ENCODE measurements at regions not wholly inside any gene's neighbourhood (a gene's known extent, or its start where the extent isn't known, plus 50 kb on each side); places are given as distances from the start of the nearest gene placed in this dataset.

DNA sequence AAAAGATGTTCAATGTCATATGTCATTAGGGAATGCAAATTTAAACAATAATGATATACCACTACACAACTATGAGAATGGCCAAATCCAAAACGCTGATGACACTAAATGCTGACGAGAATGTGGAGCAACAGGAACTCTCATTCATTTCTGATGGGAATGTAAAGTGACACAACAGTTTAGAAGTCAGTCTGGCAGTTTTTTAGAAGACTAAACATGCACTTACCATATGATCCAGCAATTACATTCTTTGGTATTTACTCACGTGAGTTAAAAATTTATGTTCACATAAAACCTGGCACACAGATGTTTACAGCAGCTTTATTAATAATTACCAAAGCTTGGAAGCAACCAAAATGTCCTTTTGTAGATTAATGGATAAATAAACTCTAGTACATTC is 110.4 kb upstream of the C1orf21 start:
- no peak for DNase-seq (ENCODE audit: low spot score)

DNA sequence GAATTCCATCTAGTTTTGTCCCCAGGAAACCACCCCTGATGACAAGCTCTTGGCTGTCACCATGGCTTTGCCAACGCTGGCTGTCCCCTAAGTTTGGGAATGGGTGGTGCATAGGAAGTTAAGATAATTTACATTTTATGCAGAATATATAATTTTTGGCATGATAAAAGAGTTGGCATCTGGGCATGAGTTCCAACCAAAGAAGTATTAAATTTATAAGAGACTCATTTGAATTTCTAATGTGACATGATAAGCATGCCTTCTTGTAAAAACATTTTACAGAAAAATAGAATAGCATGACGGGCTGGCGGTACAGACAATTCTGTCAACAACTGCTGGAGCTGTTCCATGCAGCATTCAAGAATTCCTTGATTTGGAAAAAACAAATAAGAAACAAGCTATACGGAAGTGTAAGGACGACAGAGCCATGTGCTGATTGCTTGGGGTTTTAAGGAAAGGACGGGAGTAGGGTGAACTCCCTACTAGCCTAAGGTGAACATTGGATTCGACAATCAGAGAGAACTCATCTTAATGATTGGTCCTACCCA is 106.8 kb upstream of the C1orf21 start:
- no peak for DNase-seq (ENCODE audit: low spot score)

DNA sequence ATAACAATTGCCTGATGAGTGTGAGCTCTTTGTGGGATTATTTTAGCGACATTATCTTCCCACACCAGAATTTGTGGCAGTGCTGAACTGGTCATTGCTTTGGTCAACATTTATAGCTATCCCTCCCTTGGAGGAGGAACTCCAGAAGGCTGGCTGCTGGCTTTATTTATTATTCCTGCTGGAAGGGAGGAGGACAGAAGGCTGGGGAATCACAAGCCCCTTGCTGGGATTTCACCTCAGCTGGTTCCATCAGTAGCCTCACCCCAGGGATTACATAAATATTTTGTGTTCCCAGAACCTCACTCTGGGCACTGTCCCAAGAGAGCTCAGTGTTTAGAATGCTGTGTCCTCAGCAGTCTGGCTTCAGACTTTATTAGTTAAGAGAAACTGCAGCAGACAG is 102.8 kb upstream of the C1orf21 start:
- DNase-seq (ENCODE audit: low spot score) = peak; percentile 61

DNA sequence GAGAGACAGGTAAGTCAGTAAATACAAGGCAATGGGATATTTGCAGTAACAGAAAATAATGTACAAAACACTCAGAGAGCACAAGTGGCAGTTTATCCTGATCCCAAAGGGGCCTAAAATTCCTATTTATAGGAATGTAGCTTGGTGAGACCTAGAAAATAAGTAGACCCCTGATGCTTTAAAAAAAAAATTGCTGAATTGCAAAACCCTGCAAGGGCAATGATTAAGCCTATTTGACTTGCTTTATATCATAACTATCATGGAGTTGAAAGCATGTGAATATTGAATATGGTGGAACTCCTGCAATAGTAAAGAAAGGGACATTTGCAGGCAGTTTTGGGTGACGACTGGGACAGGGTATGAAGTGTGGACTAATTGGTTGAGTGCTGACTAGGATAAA is 101.9 kb upstream of the C1orf21 start:
- DNase-seq (ENCODE audit: low spot score) = no peak

DNA sequence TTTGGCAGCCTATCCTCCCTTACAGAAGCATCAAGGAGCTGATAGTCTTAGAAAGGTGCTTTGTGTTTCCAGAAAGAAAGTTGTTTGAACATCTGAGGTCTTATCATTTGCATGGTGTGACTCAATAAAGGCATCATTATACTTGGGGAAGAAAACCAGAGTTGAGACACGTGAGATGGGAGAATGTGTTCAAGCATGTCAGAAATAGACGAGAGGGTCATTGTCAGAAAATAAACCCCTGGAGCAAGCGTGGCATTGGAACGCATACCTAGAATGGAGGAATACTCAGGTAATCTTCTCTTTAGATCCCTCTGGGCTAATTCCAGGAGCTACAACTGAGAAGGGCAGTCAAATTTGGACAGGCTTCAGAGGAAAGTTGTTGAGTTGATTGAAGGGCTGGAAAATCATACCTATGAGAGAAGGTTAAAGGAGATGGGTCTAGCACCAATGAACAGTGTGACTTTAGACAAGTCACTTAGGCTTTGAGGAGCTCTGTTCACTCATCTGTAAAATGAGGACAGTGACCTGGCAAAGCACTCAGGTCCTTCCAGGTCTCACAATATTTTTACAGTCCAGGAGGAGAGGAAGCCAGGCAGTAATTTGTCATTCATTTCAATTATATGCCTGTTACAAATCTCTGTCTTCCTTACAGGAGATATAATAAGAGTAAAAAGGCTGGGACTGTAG is 101.3 kb upstream of the C1orf21 start:
- no peak for DNase-seq (ENCODE audit: low spot score)

DNA sequence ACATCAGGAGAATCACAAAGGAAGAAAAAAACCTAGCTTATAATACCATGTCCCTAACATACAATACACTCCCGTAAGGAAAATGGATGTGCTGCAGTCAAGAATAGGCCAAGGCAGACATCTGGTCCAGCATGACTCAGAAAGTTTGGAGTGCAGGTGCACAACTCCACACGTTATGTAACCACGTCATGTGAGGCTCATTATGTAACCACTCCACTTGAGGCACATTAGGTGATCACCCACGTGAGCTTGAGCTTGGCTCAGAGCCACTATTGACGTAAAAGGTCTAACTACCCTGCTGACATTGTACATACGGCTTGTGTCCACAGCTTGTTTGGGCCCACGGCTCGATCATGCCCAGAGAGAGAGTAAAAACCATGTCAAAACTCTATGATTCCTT is 99.8 kb upstream of the C1orf21 start:
- no peak for DNase-seq (ENCODE audit: low spot score)

DNA sequence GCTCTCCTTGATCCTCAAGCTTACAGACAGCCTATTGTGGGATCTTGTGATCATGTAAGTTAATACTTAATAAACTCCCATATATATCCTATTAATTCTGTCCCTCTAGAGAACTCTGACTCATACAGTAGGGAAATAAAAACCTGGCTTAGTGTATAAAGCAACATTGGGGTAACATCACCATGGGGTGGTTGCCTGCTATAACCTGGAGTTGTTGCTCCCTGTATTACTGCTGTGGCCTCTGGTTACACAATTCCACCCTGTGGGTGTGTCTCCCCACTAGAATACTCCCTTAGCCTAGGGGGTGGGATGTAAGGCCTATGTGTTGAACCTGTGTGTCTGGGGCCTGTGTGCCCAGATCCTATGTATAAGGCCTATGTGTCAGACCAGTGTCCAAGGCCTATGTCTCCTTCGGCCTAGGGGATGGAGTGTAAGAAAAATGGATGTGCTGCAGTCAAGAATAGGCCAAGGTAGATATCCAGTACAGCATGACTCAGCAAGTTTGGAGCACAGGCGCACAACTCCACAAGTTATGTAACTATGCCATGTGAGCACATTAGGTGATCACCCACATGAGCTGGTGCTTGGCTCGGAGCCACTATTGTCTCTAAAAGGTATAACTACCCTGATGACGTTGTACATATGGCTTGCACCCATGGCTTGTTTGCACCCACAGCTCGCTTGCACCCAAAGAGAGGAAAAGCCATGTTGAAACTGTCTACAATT is 96.8 kb upstream of the C1orf21 start:
- DNase-seq (ENCODE audit: low spot score) = no peak

DNA sequence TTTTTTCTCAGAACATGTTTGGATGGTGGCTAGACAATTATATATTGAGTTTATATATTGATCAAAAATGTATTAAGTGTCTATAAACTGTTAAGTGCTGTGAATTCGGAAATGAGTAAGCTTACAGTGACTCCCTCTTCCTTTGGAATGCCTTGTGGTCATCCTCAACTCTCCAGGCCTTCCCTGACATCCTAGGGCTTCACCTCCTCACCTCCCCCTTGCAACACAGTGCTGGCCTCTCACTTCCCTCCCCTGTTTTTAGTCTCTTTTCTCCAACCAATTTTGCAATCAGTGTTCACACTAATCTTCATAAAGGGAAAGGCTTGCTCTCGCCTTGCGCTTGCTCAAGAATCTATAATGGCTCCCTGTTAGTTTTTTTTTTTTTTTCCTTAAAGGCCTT is 95.1 kb upstream of the C1orf21 start:
- no peak for DNase-seq (ENCODE audit: low spot score)

DNA sequence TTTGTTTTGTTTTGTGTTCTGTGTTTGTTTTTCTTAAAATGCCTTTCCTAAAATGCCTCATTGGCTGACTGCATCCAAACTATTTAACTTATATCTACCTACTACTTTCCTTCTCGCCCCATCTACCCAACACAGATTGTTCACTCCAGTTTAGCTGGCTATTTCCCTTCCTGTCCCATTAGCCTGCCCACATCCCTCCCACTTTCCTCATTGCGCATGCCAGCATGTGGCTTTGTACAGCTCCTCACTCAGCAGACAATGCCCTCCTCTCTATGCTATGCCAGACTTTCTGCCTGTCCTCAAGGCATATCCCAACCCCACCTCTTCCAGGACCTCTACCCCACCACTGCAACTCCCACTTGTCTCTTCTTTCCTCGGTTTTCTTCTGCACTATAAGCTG is 94.7 kb upstream of the C1orf21 start:
- DNase-seq (ENCODE audit: low spot score) = no peak

DNA sequence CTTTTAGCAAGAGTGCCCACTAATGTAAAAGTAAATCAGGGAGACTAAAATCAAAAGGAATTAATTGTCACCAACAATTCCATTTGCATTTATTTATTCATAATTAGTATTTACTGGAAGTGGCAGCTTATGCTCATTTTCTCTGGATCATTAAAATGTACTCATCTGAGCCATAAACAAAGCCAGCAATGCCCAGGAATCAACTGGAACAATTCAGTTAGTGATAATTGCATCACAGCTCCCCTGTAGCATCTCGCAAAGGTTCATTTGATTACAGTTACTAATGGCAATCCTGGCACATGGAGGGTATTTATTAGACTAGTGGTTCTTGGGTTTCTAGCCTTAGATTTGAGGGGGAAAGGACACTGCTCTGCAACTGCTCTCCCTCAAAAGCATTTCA is 92.7 kb upstream of the C1orf21 start:
- no peak for DNase-seq (ENCODE audit: low spot score)

DNA sequence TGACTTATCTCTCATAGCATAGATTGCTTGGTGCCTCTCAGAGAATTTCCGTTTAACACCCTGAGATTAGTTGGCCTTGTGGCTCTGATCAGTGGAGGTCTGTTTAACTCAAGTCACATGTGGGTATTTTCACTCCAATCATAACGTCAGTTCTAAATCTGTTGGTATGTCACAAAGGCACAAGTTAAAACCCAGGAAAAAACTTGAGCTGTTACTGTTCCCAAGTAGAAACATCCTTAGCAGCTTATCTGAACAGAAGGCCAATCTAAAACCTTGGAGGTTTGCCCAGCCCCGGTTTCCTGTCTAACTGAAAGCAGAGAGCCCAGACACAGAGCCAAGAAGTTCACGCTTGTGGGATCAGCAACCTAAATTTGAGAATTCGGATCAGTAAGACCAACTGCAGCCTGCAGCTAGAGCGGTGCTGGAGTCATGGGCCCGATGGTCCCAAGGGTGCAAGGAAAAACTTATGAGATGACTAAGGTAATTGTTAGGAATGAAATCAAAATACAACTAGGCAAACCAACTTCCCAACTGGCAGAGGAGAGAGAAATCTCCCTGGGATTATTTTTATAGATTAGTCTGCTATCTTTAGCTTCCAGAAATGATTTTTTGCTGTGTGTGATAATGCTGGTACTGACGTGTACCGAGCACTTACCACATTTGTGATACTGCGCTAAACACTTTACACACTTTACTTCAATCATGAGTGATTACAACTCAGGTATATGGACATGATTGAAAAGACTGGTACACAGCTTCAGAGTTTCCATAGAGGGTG is 90.2 kb upstream of the C1orf21 start:
- DNase-seq (ENCODE audit: low spot score) = peak; percentile 77

DNA sequence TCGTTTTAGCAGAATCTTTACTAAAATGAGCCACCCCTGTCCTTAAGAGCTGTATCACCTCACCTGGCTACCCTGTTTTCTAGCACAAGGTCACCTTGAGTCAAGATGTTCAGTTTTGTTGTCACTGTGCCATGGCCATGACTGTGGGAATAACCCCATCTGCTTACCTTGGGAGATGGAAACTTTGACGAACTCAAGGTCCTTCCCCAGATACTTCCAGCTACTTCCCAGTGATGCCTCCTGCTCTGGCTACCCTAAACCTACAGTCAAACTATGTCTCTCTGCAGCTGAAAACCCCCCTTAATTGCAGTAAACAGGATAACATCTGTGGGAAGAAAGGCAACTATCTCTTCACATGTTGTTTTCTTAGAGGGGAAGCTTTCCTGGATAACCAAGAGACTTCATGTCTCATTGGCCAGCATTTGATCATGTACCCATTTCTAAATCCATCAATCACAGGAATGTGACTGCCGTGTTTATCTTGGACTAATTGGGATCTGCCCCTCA is 89.5 kb upstream of the C1orf21 start:
- no peak for DNase-seq (ENCODE audit: low spot score)

DNA sequence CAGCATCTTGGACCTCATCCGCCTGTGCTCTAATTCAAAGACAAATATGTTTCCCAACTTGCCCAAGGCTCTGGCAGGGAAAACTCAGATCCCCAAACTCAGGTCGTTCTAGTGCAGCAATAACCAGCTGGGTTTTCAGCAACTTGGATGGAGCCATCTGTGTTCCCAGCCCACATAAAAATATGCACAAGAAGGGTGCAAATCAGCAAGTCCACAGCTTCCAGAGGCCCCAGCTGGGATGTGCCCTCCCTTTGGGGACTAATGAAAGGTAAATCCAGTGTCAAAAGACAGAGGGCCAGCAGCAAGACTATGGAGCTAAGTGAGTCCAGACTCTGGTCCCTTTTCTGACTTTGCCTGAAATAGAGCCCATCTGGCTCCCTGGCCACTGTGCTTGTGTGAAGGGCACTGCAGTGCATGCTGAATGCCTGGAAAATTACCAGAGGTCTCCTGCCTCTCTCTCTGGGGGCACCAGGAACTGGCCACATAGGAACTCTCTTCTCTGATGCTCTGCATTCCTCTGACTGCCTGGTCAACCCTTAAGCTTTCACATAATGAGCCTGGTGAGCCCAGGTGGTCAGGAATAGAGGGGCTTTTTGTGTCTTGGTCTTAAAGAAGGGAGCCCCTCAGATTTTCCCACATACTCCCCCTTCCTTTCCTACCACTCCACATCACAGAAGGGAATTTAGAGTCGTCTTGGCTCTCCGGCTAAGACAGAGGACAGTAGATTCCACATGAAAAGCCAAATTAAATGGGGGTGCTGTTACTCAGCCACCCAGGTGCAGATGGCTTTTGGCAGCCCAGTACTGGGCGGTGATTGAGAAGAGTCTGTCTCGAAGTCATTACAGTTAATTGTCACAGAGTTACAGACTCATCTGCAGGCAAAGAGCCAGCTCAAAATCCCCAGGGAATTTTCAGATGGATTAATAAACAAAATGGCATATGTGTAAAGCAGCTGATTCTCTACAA is 88.1 kb upstream of the C1orf21 start:
- peak; percentile 10 for DNase-seq (ENCODE audit: low spot score)

DNA sequence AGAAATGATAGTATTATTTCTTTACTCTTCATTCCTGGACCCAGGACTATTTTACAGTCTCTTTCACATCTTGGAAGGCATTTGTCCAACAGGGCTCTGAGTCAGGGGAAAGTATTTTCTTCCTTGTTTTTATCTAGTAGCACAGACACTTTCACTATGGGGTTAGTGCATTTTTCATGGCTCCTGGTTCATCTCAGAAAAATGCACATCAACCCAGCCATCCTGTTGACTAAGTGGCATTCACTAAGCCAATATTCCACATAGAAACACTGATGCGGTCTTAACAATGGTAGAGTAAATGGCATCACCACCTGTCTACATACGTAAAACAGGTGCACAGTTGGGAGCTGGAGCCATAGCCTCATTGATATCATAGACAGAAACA is 87.4 kb upstream of the C1orf21 start:
- peak; percentile 81 for DNase-seq (ENCODE audit: low spot score)

DNA sequence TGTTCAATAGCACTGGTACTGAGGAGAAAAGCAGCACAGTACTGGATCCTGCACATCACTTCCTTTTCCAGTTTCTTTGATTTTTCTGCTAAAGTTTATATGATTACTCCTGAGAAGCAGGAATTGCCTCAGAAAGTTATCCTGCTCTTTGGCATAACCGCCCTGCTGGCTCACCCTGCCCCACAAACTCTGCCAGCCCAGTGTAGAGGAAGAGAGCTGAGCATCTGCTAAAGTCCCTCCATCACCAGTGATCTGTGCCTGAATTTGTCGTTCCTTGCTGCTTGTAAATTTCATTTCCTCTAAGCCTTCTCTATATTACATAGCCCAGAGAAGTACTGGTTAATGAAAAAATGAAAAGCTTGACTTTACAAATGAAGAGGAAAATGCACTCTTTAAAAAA is 87.0 kb upstream of the C1orf21 start:
- DNase-seq (ENCODE audit: low spot score) = no peak

DNA sequence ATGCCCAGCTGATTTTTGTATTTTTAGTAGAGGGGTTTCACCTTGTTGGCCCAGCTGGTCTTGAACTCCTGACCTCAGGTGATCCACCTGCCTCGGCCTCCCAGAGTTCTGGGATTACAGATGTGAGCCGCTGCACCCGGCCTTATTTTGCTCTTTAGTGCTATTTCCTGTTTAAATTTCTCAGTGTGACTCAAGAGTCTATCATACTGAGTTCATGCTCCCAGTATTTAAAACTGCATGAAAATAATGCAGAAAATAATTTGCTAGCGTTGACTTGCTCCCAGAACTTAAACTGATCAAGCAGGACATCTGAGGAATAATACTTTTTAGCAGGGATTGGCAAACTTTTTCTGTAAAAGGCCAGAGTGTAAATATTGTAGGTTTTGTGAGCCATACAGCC is 86.4 kb upstream of the C1orf21 start:
- DNase-seq (ENCODE audit: low spot score) = no peak

DNA sequence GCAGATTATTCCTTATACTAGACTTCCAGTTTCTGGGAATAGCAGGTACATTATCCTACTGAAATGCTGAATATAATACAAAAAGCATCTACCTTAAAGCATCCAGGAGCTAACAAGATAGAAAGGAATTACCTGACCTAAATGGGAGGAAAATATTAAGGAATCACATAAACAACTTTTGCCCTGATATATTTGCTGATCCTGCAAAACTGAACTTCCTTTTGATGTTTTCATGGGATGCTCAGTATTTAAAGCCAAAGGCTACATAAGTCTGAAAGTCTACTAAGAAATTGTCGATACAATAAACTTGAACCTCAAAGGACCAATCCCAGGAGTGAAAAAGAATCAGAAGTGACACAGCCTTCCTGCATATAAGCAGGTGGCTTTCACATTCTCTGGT is 85.6 kb upstream of the C1orf21 start:
- no peak for DNase-seq (ENCODE audit: low spot score)

DNA sequence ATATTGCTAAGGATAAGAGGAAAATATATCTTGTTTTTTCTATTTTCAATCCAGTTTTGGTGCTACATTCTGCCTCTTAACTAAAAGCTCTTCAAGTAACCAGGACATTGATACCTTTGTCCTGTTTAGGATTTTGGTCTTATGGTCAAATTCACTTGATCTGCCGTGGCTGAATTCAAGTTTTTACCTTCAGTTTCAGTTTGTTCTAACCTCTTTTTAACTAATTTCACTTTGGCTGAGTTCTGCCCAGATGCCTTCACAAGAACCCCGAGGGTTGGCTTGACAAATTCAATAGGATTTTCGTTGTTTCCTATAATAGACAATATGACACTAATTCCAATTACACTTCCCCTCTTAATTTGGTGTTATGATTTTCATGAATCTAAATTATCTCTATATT is 84.5 kb upstream of the C1orf21 start:
- no peak for DNase-seq (ENCODE audit: low spot score)

DNA sequence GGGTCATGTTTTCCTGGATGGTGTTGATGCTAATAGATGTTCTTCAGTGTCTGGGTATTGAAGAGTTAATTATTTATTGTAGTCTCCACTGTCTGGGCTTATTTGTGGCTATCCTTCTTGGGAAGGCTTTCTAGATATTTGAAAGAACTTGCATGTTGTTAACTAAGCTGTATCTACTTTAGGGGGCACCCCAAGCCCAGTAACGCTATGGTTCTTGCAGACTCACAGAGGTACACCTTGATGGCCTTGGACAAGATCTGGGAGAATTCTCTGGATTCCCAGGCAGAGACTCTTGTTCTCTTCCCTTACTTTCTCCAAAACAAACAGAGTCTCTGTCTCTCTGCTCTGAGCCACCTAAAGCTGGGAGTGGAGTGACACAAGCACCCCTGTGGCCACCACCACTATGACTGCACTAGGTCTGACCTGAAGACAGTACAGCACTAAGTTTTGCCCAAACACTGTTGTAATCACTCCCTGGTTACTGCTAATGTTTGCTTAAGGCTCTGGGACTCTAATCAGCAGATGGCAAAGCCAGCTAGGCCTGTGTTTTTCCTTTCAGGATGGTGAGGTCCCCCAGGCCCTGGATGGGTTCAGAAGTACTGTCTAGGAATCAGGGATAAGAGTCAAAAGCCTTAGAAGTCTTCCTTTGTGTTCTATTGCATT is 76.5 kb upstream of the C1orf21 start:
- DNase-seq (ENCODE audit: low spot score) = no peak

DNA sequence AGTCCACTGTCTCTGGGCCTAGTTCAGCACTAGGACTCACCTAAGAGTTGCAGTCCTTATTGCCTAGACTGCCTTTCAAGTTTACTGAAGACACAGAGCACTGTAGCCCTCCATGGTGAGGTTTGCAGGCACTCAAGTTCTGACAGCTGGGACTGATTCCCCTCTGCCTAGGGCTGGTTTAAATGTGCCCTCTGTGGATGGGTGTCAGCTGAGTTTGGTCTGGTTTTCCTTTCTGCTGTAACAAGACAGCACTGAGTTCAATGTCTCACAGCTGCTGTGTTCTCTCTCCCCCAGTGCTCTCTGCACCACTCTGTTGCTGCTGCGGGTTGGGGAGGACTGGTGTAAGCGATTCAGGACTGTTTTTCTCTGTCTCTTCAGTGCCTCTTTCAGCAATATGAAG is 75.2 kb upstream of the C1orf21 start:
- DNase-seq (ENCODE audit: low spot score) = no peak

DNA sequence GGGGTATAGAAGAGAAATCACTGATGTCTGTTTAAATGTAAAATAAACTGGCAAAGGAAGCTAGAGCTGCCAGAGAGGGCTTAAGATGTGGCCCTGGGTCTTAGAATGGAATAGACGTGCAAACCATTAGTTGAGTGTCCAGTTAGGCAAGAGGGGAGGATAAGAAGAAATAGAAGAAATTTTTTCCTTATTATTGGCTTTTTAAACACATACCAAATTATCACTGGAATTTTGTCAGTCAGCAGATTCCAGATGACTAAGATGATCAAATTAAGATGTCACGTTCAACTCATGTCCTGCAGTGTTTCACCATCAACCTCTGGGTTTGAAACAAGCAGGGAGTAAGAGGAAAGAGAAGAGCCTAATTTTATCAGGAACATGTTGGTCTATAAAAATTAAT is 71.6 kb upstream of the C1orf21 start:
- peak; percentile 63 for DNase-seq (ENCODE audit: low spot score)

Measured in AG08395 (cell line).